ENCODE measurements at regions not wholly inside any gene's neighbourhood (a gene's known extent, or its start where the extent isn't known, plus 50 kb on each side); places are given as distances from the start of the nearest gene placed in this dataset.
"Not testable (repeated sequence)": the region's sequence is repeated elsewhere in the genome, so short reads cannot be mapped to it uniquely, and the experiment has no call there.

- TF ChIP-seq CTCF (IDR thresholded peaks at IDR 0.05; ENCODE audit: low read length, missing control alignments) = no peak
- DNase-seq (ENCODE audit: low read depth) = no peak
Observed at GRCh38 chr20:12133553-12133952, 215.9 kb downstream of the BTBD3 start.

GRCh38 chr20:12145951-12146350, 228.3 kb downstream of the BTBD3 start:
- H3K4me3 ChIP-seq (replicated peaks; ENCODE audit: low read depth, low read length); DNase-seq (ENCODE audit: low read depth): not testable (repeated sequence)

More at GRCh38 chr20:12133553-12133952, 215.9 kb downstream of the BTBD3 start:
- H3K4me3 ChIP-seq (replicated peaks; ENCODE audit: low read depth, low read length) = no peak overlapping the region

- no peak for TF ChIP-seq CTCF (IDR thresholded peaks at IDR 0.05; ENCODE audit: low read length, missing control alignments)
- no peak overlapping the region for H3K4me3 ChIP-seq (replicated peaks; ENCODE audit: low read depth, low read length)
- DNase-seq (ENCODE audit: low read depth) = peak; percentile 15
Observed at GRCh38 chr20:12152996-12153395, 235.3 kb downstream of the BTBD3 start.

- peak; percentile 73 for DNase-seq (ENCODE audit: low read depth)
- no peak for TF ChIP-seq CTCF (IDR thresholded peaks at IDR 0.05; ENCODE audit: low read length, missing control alignments)
- H3K4me3 ChIP-seq (replicated peaks; ENCODE audit: low read depth, low read length) = no peak overlapping the region
Observed at GRCh38 chr20:12153628-12154027, 235.9 kb downstream of the BTBD3 start.

- no peak for TF ChIP-seq CTCF (IDR thresholded peaks at IDR 0.05; ENCODE audit: low read length, missing control alignments)
- DNase-seq (ENCODE audit: low read depth) = no peak
- H3K4me3 ChIP-seq (replicated peaks; ENCODE audit: low read depth, low read length) = no peak overlapping the region
Observed at GRCh38 chr20:12156252-12156651, 238.6 kb downstream of the BTBD3 start.

GRCh38 chr20:12159261-12159660, 241.6 kb downstream of the BTBD3 start:
- no peak for TF ChIP-seq CTCF (IDR thresholded peaks at IDR 0.05; ENCODE audit: low read length, missing control alignments)
- no peak for DNase-seq (ENCODE audit: low read depth)
- no peak overlapping the region for H3K4me3 ChIP-seq (replicated peaks; ENCODE audit: low read depth, low read length)

GRCh38 chr20:12161734-12162133, 244.0 kb downstream of the BTBD3 start:
- no peak overlapping the region for H3K4me3 ChIP-seq (replicated peaks; ENCODE audit: low read depth, low read length)
- DNase-seq (ENCODE audit: low read depth) = no peak
- no peak for TF ChIP-seq CTCF (IDR thresholded peaks at IDR 0.05; ENCODE audit: low read length, missing control alignments)

Data from fibroblast of pulmonary artery (primary cell).